ENCODE measurements at regions not wholly inside any gene's neighbourhood (a gene's known extent, or its start where the extent isn't known, plus 50 kb on each side); places are given as distances from the start of the nearest gene placed in this dataset.

DNA sequence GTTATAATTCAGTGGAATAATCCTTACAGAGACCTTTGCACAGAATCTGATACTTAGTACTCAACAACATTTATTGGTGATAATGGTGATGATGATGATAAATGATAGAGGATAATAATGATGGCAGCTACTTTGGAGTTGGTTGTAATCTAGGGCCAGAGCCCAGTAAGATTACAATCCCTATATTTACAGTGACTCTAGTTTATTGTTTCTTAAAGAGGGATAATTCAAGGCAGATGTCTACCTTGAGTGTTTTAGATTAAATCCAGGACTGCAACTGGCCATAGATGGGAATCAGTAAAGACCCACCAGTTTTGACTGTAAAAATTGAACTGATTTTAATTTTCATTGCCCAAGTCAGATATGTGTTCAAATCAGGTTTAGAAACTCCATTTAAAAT is 813.9 kb upstream of the CNTNAP5 start:
- TF ChIP-seq, protein P1, sequence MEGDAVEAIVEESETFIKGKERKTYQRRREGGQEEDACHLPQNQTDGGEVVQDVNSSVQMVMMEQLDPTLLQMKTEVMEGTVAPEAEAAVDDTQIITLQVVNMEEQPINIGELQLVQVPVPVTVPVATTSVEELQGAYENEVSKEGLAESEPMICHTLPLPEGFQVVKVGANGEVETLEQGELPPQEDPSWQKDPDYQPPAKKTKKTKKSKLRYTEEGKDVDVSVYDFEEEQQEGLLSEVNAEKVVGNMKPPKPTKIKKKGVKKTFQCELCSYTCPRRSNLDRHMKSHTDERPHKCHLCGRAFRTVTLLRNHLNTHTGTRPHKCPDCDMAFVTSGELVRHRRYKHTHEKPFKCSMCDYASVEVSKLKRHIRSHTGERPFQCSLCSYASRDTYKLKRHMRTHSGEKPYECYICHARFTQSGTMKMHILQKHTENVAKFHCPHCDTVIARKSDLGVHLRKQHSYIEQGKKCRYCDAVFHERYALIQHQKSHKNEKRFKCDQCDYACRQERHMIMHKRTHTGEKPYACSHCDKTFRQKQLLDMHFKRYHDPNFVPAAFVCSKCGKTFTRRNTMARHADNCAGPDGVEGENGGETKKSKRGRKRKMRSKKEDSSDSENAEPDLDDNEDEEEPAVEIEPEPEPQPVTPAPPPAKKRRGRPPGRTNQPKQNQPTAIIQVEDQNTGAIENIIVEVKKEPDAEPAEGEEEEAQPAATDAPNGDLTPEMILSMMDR (IDR thresholded peaks at IDR 0.05) = no peak
- ATAC-seq (ENCODE audit: low FRiP score) (no peak), DNase-seq (ENCODE audit: low spot score) (no peak)

DNA sequence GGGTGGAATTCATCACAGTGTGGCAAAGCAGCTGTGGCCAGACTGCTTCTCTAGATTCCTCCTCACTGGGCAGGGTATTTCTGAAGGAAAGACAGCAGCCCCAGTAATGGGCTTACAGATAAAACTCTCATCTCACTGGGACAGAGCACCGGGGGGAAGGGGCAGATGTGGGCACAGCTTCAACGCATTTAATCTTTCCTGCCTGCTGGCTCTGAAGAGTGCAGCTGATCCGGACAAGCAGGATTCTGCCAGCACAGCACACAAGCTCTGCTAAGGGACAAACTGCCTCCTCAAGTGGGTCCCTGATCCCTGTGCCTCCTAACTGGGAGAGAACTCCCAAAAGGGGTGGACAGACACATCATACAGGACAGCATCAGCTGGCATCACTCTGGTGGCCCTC is 779.9 kb upstream of the CNTNAP5 start:
- no peak for ATAC-seq (ENCODE audit: low FRiP score)
- DNase-seq (ENCODE audit: low spot score) = no peak
- TF ChIP-seq, protein P1 (IDR thresholded peaks at IDR 0.05) = no peak

DNA sequence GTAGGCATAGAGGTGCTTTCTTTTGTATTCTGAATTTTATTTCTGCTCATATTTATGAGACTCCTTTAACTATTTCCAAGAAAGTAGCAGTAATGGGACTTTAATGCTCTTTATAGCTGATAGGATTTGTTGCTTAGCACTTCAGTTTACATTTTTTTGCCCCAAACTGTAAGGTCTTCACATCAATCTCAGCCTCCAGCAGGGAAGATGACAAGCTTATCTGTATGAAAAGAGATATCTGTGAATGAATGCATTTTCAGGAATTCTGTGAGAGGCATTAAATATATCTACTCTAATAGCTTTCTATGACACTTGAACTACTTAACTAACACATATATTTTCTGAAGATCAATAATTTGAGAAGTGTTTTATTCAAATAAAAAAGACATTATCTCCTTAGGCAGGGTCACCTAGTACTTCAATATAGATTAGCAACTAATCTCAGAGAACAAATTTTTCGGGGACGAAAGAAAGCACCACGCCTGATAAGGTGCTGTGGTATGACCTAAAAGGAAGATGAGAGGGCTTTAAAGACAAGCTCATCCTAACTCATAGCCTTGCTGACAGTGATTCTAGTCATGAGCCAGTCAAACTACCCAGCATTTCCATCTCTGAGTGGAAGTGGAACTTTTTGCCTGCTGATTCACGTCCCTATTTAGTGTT is 766.1 kb upstream of the CNTNAP5 start:
- DNase-seq (ENCODE audit: low spot score) (no peak), ATAC-seq (ENCODE audit: low FRiP score) (no peak)
- TF ChIP-seq, protein P1 (IDR thresholded peaks at IDR 0.05) = no peak

DNA sequence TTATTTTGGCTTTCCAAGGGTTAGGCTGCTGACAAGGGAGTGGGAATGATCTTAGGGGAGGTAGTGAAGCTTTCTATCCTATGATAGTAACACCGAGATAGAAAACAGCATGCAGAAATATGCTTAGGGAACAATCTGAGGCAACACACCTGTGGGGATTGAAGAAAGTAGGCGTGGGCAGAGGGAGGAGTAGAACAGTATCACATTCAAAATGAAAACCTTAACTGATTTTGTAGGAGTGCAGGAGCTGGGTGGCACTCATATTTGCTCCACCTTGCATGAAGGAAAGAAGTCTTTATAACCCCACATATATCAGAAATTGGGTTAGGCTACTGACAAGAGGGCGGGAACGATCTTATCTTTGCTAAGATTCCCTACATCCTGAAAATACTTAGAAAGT is 762.2 kb upstream of the CNTNAP5 start:
- DNase-seq (ENCODE audit: low spot score) = no peak

DNA sequence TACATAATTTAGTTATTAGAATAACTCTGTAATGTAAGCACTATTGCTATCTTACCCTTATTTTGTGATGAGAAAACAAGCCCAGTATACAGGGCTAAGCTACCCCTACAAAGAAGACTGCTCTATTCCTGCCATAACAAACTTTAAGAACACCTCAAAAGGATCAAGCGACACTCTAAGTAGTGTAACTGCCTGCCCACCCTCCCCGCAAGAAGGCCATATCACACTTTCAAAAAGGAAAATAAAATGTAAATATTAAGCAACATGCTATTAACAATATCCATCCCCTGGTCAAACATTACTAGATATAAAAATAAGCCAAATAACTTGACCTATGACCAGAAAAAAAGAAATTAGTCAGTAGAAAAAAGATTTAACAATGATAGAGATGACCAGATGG is 741.7 kb upstream of the CNTNAP5 start:
- ATAC-seq (ENCODE audit: low FRiP score) = no peak
- no peak for DNase-seq (ENCODE audit: low spot score)
- TF ChIP-seq, protein P1 (IDR thresholded peaks at IDR 0.05) = no peak

More for the DNA sequence above, 762.2 kb upstream of the CNTNAP5 start:
- TF ChIP-seq, protein P1 (IDR thresholded peaks at IDR 0.05) = no peak
- no peak for ATAC-seq (ENCODE audit: low FRiP score)

DNA sequence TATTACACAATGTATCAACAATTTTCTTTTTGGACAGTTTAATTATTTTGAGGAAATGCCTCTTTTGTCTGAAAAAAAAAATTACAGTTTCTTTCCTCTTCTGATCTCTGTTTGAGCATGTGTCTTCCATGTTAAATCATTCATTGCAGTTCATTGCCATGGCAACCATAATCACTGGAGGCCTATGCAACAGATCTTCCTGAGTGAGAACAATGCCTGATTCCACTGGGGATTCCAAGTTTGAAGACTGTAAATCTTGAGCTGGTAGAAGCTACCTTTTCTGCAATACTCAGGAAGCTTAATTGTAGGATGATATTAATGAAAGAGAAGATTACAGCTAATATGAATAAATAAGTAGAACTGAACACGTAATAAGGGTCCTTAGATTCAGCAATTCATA is 721.4 kb upstream of the CNTNAP5 start:
- TF ChIP-seq, protein P1 (IDR thresholded peaks at IDR 0.05) = no peak
- ATAC-seq (ENCODE audit: low FRiP score) = no peak

More for the DNA sequence above, 721.4 kb upstream of the CNTNAP5 start:
- no peak for DNase-seq (ENCODE audit: low spot score)

Measured in omental fat pad (tissue), 3 donors.